ENCODE measurements at regions not wholly inside any gene's neighbourhood (a gene's known extent, or its start where the extent isn't known, plus 50 kb on each side); places are given as distances from the start of the nearest gene placed in this dataset.

DNA sequence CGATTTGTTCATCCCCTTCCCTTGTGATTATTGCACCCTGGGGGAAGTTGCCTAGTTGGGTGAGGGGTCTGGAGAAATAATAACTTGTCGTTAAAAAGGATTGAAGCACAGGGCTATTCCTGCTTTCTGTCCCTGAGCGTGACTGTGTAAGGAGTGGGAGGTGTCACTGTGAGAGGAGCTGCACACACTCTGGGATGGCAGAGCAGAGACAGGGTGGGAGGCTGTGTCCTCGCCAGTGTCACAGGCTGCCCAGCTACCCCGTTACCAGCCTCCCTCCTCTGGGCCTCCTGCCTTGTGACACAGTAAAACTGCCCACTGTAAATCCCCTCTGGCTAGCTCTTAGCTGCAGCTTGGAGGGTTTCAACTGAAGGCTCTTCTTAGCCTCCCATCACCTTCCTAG lies 460.6 kb downstream of the AACS start:
- Histone ChIP-seq H3K36me3 (ENCODE audit: insufficient read depth, low read length) (no peaks in the 10 kb centered on the region), H3K27ac (ENCODE audit: low read depth, low read length, poor library complexity, severe bottlenecking) (no peak overlapping the region), H3K4me2 (ENCODE audit: low read length) (no peak overlapping the region), H3K79me2 (ENCODE audit: insufficient read depth, low read depth, low read length) (no peaks in the 10 kb centered on the region), H3K4me3 (ENCODE audit: low read depth, low read length, poor library complexity, severe bottlenecking) (no peak overlapping the region), H3K4me1 (ENCODE audit: insufficient read depth, low read length, poor library complexity, severe bottlenecking) (no peaks in the 10 kb centered on the region), H3K9me2 (ENCODE audit: insufficient read depth, low read length) (no peaks in the 10 kb centered on the region), H2AFZ (ENCODE audit: low read length) (no peak overlapping the region), H4K20me1 (ENCODE audit: insufficient read depth, low read length) (no peaks in the 10 kb centered on the region), H3K9me3 (ENCODE audit: low read length) (no peaks in the 10 kb centered on the region)
- BruUV-seq (replicated peaks): no TSS peak
- intact Hi-C loops (cut with micrococcal nuclease; ENCODE audit: unreplicated experiment): no loop called here
- ChIA-PET CTCF (ENCODE audit: unreplicated experiment) (no interaction called here), POLR2A (no interaction called here)
- DNase-seq (ENCODE audit: low spot score): no peak
- TF ChIP-seq EZH2phosphoT487 (IDR thresholded peaks at IDR 0.05; ENCODE audit: borderline replicate concordance, low read depth, low read length): no peak
- TF ChIP-seq, protein P1, sequence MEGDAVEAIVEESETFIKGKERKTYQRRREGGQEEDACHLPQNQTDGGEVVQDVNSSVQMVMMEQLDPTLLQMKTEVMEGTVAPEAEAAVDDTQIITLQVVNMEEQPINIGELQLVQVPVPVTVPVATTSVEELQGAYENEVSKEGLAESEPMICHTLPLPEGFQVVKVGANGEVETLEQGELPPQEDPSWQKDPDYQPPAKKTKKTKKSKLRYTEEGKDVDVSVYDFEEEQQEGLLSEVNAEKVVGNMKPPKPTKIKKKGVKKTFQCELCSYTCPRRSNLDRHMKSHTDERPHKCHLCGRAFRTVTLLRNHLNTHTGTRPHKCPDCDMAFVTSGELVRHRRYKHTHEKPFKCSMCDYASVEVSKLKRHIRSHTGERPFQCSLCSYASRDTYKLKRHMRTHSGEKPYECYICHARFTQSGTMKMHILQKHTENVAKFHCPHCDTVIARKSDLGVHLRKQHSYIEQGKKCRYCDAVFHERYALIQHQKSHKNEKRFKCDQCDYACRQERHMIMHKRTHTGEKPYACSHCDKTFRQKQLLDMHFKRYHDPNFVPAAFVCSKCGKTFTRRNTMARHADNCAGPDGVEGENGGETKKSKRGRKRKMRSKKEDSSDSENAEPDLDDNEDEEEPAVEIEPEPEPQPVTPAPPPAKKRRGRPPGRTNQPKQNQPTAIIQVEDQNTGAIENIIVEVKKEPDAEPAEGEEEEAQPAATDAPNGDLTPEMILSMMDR (conservative IDR thresholded peaks at IDR 0.05; ENCODE audit: low read length): no peak

DNA sequence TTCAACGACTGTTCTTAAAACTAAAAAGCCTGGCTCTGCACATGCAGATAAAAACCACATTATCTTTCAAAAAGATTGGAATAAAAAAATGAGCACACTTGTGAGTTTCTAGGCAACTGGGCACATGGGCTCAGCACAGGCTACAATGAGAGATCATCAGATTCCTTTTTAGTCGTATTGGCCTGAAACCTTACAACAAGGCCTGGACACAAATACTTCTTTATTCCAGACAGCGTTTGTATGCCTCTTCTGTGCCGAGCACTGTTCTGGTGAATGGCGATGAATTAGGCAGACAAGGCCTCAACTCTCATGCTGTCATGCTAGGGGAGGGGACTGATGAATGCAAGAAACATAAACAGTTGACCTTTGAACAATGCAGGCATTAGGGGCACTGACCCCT lies 463.0 kb downstream of the AACS start:
- H3K79me2 ChIP-seq (ENCODE audit: insufficient read depth, low read depth, low read length): no peaks in the 10 kb centered on the region
- H3K27ac ChIP-seq (ENCODE audit: low read depth, low read length, poor library complexity, severe bottlenecking): no peak overlapping the region
- no peaks in the 10 kb centered on the region for H3K4me1 ChIP-seq (ENCODE audit: insufficient read depth, low read length, poor library complexity, severe bottlenecking)
- H3K36me3 ChIP-seq (ENCODE audit: insufficient read depth, low read length): no peaks in the 10 kb centered on the region
- POLR2A ChIA-PET: no interaction called here
- CTCF ChIA-PET (ENCODE audit: unreplicated experiment): no interaction called here
- TF ChIP-seq EZH2phosphoT487 (IDR thresholded peaks at IDR 0.05; ENCODE audit: borderline replicate concordance, low read depth, low read length): no peak
- TF ChIP-seq, protein P1 (conservative IDR thresholded peaks at IDR 0.05; ENCODE audit: low read length): no peak
- no peak for DNase-seq (ENCODE audit: low spot score)
- intact Hi-C loops (cut with micrococcal nuclease; ENCODE audit: unreplicated experiment): no loop called here
- H3K4me2 ChIP-seq (ENCODE audit: low read length): no peak overlapping the region
- no peaks in the 10 kb centered on the region for H3K9me2 ChIP-seq (ENCODE audit: insufficient read depth, low read length)
- H3K9me3 ChIP-seq (ENCODE audit: low read length): no peaks in the 10 kb centered on the region
- no peak overlapping the region for H2AFZ ChIP-seq (ENCODE audit: low read length)
- BruUV-seq (replicated peaks): no TSS peak
- no peak overlapping the region for H3K4me3 ChIP-seq (ENCODE audit: low read depth, low read length, poor library complexity, severe bottlenecking)
- H4K20me1 ChIP-seq (ENCODE audit: insufficient read depth, low read length): no peaks in the 10 kb centered on the region

DNA sequence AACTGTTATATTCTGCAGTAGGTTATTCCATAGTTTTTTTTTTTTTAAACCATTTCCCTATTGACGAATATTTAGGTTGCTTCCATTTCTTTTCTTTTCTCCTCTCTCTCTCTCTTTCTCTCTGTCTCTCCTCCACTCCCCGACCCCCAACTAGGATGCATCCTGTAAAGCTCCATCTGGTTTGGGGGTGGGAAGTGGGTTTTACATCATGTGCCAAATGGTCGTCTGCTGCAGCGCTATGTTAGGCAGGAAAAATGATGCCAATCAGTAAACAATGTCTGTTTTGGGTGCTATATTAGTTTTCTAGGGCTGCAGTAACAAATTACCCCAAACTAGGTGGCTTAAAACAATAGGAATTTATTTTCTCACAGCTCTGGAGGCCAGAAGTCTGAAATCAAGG lies 465.0 kb downstream of the AACS start:
- H3K4me1 ChIP-seq (ENCODE audit: insufficient read depth, low read length, poor library complexity, severe bottlenecking): no peaks in the 10 kb centered on the region
- H3K4me3 ChIP-seq (ENCODE audit: low read depth, low read length, poor library complexity, severe bottlenecking): no peak overlapping the region
- no peak for DNase-seq (ENCODE audit: low spot score)
- H3K9me3 ChIP-seq (ENCODE audit: low read length): no peaks in the 10 kb centered on the region
- H3K4me2 ChIP-seq (ENCODE audit: low read length): no peak overlapping the region
- H3K9me2 ChIP-seq (ENCODE audit: insufficient read depth, low read length): no peaks in the 10 kb centered on the region
- no peaks in the 10 kb centered on the region for H4K20me1 ChIP-seq (ENCODE audit: insufficient read depth, low read length)
- no peak overlapping the region for H2AFZ ChIP-seq (ENCODE audit: low read length)
- no peaks in the 10 kb centered on the region for H3K36me3 ChIP-seq (ENCODE audit: insufficient read depth, low read length)
- intact Hi-C loops (cut with micrococcal nuclease; ENCODE audit: unreplicated experiment): loop anchor here (5.0 kb wide), 1 partner anchor 152 kb away; no protein-coding TSS in a partner anchor
- CTCF ChIA-PET (ENCODE audit: unreplicated experiment): no interaction called here
- TF ChIP-seq, protein P1 (conservative IDR thresholded peaks at IDR 0.05; ENCODE audit: low read length): no peak
- POLR2A ChIA-PET: interaction anchor here (0.7 kb wide), 1 partner anchor 1119 kb away, joined by 5 read pairs; no protein-coding TSS in a partner anchor
- H3K27ac ChIP-seq (ENCODE audit: low read depth, low read length, poor library complexity, severe bottlenecking): no peak overlapping the region
- BruUV-seq (replicated peaks): no TSS peak
- no peaks in the 10 kb centered on the region for H3K79me2 ChIP-seq (ENCODE audit: insufficient read depth, low read depth, low read length)
